OCI-LY1 (cell line): ENCODE measurements at regions not wholly inside any gene's neighbourhood (a gene's known extent, or its start where the extent isn't known, plus 50 kb on each side); places are given as distances from the start of the nearest gene placed in this dataset.

Experiments
- H2AFZ ChIP-seq: fragments of 200-600 bp; sonication (generic), shearing (Covaris generic); 2 replicates; pipeline ENCODE4 v1.6.0; 2014; ENCODE audit warnings: antibody characterized with exemption, mild to moderate bottlenecking, low read length
- H3F3A ChIP-seq: fragments of 200-600 bp; sonication (generic), shearing (Covaris generic); 2 replicates; pipeline ENCODE4 v1.6.0; 2014; ENCODE audit warnings: mild to moderate bottlenecking, antibody characterized with exemption, low read length, moderate library complexity; ENCODE audit not compliant: insufficient read depth
- H3K27ac ChIP-seq: fragments of 200-600 bp; sonication (generic); 2 replicates; pipeline ENCODE4 v1.5.1; 2014; ENCODE audit warnings: low read length, mixed run types, mild to moderate bottlenecking, low read depth; ENCODE audit not compliant: poor library complexity, severe bottlenecking
- H3K27me3 ChIP-seq: fragments of 200-600 bp; sonication (generic); 2 replicates; pipeline ENCODE4 v1.6.0; 2014; ENCODE audit warnings: antibody characterized with exemption, mild to moderate bottlenecking, low read length, moderate library complexity; ENCODE audit not compliant: insufficient read depth
- H3K36me3 ChIP-seq: fragments of 200-600 bp; sonication (generic); 2 replicates; pipeline ENCODE4 v1.6.1; 2014; ENCODE audit warnings: mild to moderate bottlenecking, antibody characterized with exemption, low read length, moderate library complexity, mixed read lengths; ENCODE audit not compliant: insufficient read depth
- H3K4me1 ChIP-seq: fragments of 200-600 bp; sonication (generic); 2 replicates; pipeline ENCODE4 v1.5.1; 2014; ENCODE audit warnings: mild to moderate bottlenecking, low read length, moderate library complexity; ENCODE audit not compliant: insufficient read depth, severe bottlenecking
- H3K4me2 ChIP-seq: fragments of 200-600 bp; sonication (generic), shearing (Covaris generic); 2 replicates; pipeline ENCODE4 v1.6.1; 2014; ENCODE audit warnings: low read length
- H3K4me3 ChIP-seq: fragments of 200-600 bp; sonication (generic); 2 replicates; pipeline ENCODE4 v1.5.1; 2014; ENCODE audit warnings: low read length, low read depth, mild to moderate bottlenecking, mixed read lengths; ENCODE audit not compliant: poor library complexity, severe bottlenecking
- H3K79me2 ChIP-seq: fragments of 200-600 bp; shearing (Covaris generic); 2 replicates; pipeline ENCODE4 v1.6.1; 2016; ENCODE audit warnings: mixed run types, low read length, mixed read lengths; ENCODE audit not compliant: insufficient read depth
- H3K9ac ChIP-seq: fragments of 200-600 bp; sonication (generic), shearing (Covaris generic); 2 replicates; pipeline ENCODE4 v1.6.1; 2014; ENCODE audit warnings: mild to moderate bottlenecking, low read length, mixed read lengths
- H3K9me2 ChIP-seq: fragments of 200-600 bp; sonication (generic), shearing (Covaris generic); 2 replicates; pipeline ENCODE4 v1.6.1; 2014; ENCODE audit warnings: low read depth, mild to moderate bottlenecking, low read length, mixed read lengths
- H3K9me3 ChIP-seq: fragments of 200-600 bp; shearing (Covaris generic); 2 replicates; pipeline ENCODE4 v1.6.1; 2014; ENCODE audit warnings: low read length, mixed read lengths
- H4K20me1 ChIP-seq: fragments of 200-600 bp; sonication (generic), shearing (Covaris generic); 2 replicates; pipeline ENCODE4 v1.6.0; 2016; ENCODE audit warnings: mild to moderate bottlenecking, low read length; ENCODE audit not compliant: insufficient read depth
- CTCF ChIP-seq: fragments of 200-600 bp; sonication (generic), shearing (Covaris generic); IDR thresholded peaks from 2 replicates; pipeline ENCODE4 v1.5.1; 2017; ENCODE audit warnings: mild to moderate bottlenecking, antibody characterized with exemption, low read length, moderate library complexity, mixed read lengths
- EZH2 ChIP-seq: fragments of 200-600 bp; sonication (generic), shearing (Covaris generic); IDR thresholded peaks from 2 replicates; pipeline ENCODE4 v1.8.0; 2017; ENCODE audit warnings: borderline replicate concordance, mixed run types, mild to moderate bottlenecking, antibody characterized with exemption, low read length, moderate library complexity, mixed read lengths

DNA sequence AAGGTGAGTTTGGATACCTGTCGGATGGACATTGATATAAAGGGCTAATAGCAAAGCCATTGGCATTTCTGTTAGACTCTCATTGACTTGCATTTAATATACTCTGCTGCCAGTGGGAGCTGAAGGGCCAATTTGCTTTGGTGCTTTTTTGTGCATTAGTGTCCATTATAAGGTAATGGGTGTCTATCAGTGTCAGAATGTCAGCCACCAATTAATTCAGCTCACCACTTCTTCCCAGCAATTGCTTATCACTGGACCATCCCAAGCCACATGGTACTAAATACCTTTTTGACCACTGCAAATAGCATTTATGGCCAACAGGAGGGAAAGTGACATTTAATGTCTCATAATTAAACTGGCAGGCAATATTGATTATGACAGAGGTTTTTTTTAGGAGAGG is 317.8 kb downstream of the TEX29 start:
- Histone ChIP-seq H4K20me1 (no peaks in the 10 kb centered on the region), H3K4me2 (no peak overlapping the region), H3K27ac (no peak overlapping the region), H3K4me1 (no peaks in the 10 kb centered on the region), H3K36me3 (no peaks in the 10 kb centered on the region), H2AFZ (no peak overlapping the region), H3F3A (no peaks in the 10 kb centered on the region), H3K9me2 (no peaks in the 10 kb centered on the region), H3K79me2 (no peaks in the 10 kb centered on the region), H3K9me3 (no peaks in the 10 kb centered on the region), H3K27me3 (no peaks in the 10 kb centered on the region; the same call in 1 of the 2 replicates), H3K9ac (no peak overlapping the region), H3K4me3 (no peak overlapping the region)
- TF ChIP-seq EZH2 (no peak), CTCF (no peak)

- H3K4me3 ChIP-seq: no peak overlapping the region
- no peak overlapping the region for H3K27ac ChIP-seq
- TF ChIP-seq EZH2 (no peak), CTCF (no peak)
- H3K36me3 ChIP-seq: no peaks in the 10 kb centered on the region
- no peaks in the 10 kb centered on the region for H3K79me2 ChIP-seq
- no peaks in the 10 kb centered on the region; the same call in 1 of the 2 replicates for H3K27me3 ChIP-seq
- H2AFZ ChIP-seq: no peak overlapping the region
- no peak overlapping the region for H3K9ac ChIP-seq
- H3K4me2 ChIP-seq: no peak overlapping the region
- no peaks in the 10 kb centered on the region for H3K9me2 ChIP-seq
- H3F3A ChIP-seq: no peaks in the 10 kb centered on the region
- no peaks in the 10 kb centered on the region for H4K20me1 ChIP-seq
- no peaks in the 10 kb centered on the region for H3K4me1 ChIP-seq
- no peaks in the 10 kb centered on the region for H3K9me3 ChIP-seq
Observed at GRCh38 chr13:111639196-111639705, 318.8 kb downstream of the TEX29 start.

GRCh38 chr13:111640006-111640405 is 319.6 kb downstream of the TEX29 start:
- H3F3A ChIP-seq: no peaks in the 10 kb centered on the region
- H4K20me1 ChIP-seq: no peaks in the 10 kb centered on the region
- no peak overlapping the region for H3K9ac ChIP-seq
- no peak overlapping the region for H3K4me2 ChIP-seq
- no peaks in the 10 kb centered on the region for H3K79me2 ChIP-seq
- no peaks in the 10 kb centered on the region; the same call in 1 of the 2 replicates for H3K27me3 ChIP-seq
- H3K9me3 ChIP-seq: no peaks in the 10 kb centered on the region
- no peaks in the 10 kb centered on the region for H3K4me1 ChIP-seq
- no peaks in the 10 kb centered on the region for H3K36me3 ChIP-seq
- no peak overlapping the region for H3K27ac ChIP-seq
- no peak overlapping the region for H2AFZ ChIP-seq
- H3K9me2 ChIP-seq: no peaks in the 10 kb centered on the region
- no peak overlapping the region for H3K4me3 ChIP-seq
- TF ChIP-seq CTCF (no peak), EZH2 (no peak)
